ENCODE measurements at regions not wholly inside any gene's neighbourhood (a gene's known extent, or its start where the extent isn't known, plus 50 kb on each side); places are given as distances from the start of the nearest gene placed in this dataset.
"Not testable (repeated sequence)": the region's sequence is repeated elsewhere in the genome, so short reads cannot be mapped to it uniquely, and the experiment has no call there.

DNA sequence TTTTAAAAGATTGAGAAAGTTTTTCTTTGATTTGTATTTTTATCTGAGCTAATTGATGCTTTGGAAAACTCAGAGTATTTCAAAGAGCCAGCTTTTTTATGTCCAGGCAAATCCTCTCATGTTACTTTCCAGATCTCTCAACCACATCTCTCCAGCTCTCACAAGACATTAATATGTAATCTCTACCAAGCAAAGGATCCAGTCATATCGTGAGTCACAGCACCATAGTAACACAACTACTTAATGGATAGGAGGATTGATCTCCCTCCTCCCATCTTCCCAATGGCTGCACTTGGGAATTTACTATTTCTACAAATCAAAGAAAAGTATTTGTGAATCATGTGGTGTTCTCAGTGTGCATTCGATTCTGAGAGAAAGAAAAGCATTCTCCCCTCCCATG is 63.3 kb downstream of the POU4F1 start:
- no peak for DNase-seq

DNA sequence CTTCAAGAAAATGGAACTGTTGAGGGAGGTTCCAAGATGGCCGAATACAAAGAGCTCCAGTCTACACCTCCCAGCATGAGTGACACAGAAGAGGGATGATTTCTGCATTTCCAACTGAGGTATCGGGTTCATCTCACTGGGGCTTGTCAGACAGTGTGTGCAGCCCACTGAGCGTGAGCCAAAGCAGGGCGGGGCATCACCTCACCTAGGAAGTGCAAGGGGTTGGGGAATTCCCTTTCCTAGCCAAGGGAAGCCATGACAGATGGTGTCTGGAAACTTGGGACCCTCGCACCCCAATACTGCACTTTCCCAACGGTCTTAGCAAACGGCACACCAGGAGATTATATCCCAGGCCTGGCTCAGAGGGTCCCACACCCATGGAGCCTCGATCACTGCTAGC is 77.3 kb downstream of the POU4F1 start:
- DNase-seq = not testable (repeated sequence)

DNA sequence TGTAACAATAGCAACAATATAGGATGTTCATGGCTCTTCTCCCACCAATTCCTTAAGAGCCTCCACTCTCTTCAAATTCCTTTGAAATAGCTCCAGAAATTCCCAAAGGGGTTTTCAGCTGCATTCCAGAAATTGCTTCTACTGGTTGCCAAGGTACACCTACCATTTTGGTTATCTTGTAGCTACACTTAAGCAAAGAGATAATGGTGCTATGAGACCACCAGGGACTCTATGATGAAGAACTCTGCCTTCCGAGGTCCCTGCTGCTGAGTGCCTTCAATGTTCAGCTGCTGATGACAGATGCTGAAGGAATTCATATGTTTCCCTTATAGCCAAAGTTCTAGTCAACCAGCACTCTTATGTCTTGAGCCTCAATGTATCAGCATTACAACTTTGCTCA is 78.4 kb downstream of the POU4F1 start:
- no peak for DNase-seq

DNA sequence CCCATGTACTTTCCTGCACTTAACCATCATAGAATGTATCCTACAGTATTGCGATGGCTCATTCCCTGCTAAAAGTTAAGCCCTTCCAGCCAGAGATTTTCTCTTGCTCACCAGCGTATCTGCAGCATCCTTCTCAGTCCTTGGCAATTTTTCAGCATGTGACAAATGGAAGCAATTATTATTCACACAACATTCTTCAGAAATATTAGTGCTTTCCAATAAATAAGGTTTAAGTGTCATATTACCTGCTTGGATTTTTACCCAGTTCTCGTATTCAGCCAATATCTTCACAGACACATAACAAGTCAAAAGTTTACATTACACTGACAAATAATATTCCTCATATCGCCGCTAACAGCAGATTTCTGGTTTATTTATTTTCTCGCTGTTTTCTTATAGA is 82.3 kb downstream of the POU4F1 start:
- no peak for DNase-seq

DNA sequence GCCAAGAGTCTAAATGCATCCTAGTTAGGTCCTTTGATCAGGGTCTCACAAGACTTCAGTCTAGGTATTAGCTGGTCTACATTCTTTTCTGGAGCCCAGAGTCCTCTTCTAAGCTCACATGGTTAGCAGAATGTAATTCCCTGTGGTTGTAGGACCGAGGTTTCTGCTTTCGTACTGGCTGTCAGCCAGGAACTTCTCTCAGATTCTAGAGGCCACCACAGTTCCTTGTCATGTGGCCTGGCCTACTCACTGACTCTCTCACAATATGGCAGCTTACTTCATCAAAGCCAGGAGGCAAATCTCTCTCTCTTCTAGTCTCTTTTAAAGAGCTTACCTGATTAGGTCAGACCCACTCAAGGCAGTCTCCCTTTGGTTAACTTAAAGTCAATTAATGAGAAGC is 82.9 kb downstream of the POU4F1 start:
- DNase-seq = no peak

DNA sequence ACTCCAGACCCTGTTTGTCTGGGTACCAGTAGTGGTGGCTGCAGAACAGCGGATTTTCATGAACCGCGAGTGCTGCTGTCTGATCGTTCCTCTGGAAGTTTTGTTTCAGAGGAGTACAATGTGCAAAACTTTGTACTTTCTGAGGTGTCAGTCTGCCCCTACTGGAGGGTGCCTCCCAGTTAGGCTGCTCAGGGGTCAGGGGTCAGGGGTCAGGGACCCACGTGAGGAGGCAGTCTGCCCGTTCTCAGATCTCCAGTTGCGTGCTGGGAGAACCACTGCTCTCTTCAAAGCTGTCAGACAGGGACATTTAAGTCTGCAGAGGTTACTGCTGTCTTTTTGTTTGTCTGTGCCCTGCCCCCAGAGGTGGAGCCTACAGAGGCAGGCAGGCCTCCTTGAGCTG is 84.9 kb downstream of the POU4F1 start:
- DNase-seq = not testable (repeated sequence)

DNA sequence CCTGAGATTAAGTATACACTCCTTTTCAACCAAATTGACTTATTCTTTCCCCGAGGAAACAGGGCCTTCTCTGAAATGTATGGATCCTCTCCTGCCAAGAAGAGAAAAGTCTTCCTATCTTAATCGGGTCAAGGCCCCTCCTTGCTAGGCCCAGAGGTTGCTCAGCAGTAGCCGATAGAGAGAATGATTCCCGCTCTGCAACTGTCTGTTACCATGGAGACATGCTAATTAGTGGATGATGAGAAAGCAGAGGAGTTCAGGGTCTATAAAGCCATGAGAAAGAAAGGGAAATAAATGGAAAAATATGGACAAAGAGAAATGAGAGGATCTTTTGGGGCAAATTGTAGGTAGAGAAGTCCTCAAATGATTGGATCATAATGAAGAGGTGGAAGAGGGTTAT is 103.5 kb downstream of the POU4F1 start:
- no peak for DNase-seq

DNA sequence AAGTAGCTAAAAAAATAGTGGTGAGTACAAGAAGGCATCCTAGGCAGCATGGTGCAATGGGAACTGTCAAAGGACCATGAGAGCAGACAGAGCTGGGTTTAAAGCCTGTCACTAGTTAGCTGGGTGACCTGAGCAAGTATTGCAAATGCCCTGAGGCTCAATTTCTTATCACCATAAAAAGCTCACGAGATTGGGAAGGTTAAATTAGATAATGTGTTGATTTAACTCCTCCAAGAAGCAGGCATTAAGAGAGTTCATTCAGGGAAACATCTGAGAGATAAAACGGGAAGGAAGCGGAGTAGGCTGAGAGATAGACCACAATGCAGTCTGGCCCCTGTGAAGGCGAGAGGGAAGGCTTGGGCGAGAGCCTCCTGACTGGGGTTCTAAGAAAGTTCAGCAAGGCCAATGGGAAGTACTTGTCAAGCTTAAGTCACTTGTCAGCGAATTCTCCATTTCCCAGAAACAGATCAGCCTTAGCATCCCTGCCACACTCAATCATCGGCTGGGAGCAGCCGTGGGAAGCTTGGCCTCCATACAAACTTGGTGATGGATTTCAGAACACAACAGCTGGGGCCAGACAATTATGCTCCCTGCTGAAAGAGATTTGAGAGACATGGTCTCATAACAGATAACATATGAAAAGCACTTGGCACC is 105.5 kb downstream of the POU4F1 start:
- no peak for DNase-seq

DNA sequence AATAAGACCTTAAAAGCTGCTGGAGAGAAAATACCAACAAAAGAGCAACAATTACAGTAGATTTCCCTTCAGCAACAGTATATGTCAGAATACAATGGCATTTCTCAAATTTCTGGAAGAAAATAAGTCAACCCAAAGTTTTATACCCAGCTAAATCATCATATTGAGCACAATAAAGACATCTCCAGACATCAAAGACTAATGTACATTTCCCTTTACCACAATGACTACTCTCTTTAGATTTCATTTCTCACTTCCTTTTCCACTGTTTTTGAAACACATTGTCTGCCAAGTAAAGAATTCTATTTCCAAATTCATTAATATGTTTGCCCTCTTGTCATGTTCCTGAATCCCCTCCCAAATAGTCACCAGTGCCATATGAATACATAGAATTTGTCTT is 111.4 kb downstream of the POU4F1 start:
- DNase-seq = no peak

DNA sequence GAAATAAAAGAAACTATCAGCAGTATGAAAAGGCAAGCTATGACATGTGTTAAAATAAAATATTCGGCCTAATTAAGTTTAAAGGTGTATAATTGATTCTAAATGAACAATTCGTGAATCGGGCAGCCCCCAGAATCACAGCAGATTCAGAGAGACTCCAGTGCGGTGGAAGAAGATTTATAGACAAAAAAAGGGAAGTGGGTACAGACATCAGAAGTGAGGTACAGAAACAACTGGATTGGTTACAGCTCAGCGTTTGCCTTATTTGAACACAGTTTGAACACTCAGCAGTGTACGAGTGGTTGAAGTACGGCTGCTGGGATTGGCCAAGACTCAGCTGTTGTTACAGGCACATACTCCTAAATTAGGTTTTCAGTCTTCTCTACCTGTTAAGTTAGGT is 113.1 kb downstream of the POU4F1 start:
- not testable (repeated sequence) for DNase-seq

DNA sequence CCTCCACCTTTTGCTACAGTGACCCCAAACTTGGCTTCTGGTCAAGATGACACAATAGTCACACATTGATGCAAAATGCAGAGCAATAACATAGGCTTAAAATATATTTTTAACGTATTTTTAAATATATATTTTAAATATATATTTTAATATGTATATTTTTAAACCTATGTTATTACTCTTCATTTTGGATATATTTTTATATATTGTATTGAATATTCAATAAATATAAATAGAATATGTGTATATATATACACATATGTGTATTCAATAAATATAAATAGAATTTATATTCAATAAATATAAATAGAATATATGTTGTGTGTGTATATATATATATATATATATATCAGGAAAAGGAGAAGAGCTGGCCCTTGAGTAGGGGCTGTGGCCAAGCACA is 115.6 kb downstream of the POU4F1 start:
- no peak for DNase-seq

DNA sequence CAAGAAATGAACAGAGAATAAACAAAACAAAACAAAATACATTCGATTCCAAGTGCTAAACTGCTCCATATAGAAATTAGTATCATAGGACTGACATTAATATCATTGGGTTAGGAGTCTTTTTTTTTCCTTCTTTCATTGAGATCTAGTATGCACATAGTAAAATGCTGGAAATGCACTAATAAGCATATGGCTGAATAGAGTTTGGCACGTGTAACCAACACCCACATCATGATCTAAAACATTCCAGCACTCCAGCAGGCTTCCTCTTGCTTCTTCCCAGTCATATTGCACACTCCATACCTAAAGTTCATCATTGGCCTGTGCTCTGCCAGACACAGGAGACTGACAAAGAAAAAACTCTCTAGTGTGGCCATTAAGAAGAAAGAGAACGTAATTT is 117.5 kb downstream of the POU4F1 start:
- DNase-seq = no peak

DNA sequence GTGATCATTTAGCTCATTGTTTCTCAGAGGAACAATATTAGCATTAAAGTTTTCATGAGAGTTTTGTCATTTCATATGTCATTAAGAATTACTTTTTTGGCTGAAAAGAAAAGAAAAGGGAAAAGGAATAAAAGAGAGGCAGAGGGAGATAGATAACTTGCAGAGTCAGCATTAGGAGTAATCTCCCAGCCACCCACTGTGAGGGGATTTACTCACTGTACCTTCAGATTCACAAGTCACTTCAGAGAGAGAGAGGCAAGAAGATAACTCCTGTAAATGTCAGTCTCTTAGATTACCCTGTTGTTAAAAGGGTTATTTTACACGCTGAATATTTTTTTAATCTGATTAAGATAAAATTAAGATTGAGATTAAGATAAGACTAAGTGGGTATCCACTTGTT is 125.2 kb downstream of the POU4F1 start:
- DNase-seq = no peak

DNA sequence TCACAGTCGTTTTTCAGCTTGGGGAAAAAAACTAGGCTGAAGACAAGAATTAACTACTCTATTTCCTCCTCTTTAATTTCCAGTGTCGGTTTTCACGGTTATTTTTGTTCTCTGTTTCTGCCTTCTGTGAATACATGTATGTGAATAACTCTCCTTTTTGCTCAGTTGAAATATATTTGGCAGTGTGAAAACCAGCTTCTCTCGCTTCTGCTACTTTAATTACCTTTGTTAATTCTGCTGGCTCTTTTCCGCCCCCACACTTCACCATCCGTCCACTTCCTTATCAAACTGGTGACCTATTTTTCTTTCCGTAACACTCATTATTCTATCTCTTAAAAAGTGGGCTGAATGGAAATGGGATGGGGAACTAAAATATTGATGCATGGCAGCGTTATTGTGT is 126.4 kb downstream of the POU4F1 start:
- DNase-seq = no peak

DNA sequence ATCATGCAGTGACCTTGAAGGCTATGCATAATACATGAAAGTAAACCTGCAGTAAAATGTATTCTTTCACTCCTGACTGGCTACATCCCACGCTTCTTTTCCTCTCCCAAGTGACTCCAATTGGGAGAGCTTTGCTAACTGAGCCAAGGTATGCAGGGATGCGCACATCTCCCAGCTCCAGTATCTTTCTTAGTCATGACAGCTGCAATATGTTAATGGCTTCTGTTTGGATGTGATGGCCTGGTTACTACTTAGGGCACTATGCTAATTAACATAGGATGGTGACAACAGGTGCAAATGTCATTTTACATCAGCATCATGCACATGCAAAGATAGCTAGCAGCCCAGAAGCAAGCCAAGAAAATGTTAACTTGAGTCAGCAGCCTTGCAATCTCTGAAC is 134.7 kb downstream of the POU4F1 start:
- DNase-seq = no peak

DNA sequence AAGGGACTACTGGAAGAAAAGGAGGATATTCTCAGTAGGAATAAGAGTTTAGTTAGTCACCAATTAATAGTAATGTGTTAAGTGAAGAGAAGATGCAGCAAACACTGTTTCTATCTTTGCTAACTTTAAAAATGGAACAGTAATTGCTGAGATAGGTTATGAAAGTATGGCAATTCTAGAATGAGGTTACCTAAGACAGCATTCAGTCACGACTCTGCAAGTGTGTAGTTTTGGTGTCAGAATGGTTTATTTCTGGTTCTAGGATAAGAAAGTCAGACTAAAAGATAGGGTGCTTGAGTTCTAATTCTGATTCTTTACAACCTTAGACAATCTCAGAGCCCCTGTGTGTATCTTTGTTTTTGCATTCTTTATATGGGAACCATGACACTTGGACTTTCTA is 138.1 kb downstream of the POU4F1 start:
- DNase-seq = no peak

DNA sequence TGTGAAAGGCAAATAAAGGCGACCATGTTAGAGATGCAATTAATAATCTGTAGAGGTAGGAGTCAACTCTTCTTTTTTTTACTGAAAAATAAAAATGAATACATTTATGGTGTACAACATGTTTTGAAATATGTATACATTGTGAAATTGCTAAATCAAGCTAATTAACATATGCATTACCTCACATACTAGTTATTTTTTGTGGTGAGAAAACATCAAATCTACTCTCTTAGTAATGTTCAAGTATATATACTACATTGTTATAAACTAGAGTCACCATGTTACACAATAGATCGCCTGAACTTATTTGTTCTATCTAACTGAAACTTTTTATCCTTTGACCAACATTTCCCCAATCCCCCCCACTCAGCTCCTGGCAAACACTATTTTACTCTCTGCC is 143.2 kb downstream of the POU4F1 start:
- DNase-seq = no peak

DNA sequence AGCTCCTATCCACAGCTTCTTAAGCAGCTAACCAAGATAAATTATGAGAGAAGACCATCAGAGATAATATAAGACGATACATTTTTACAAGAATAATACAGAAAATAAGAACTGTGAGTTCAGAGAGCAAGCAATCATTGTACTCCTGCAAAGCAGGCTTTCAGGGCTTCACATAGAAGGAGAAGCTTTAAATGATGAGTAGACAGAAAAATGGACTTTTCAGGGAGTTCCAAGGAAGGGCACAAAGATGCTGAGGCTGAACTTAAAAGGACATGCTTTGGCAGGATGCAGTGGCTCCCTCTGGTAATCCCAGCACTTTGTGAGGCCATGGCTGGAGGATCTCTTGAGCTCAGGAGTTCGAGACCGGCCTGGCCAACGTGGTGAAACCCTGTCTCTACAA is 159.5 kb downstream of the POU4F1 start:
- DNase-seq = no peak

DNA sequence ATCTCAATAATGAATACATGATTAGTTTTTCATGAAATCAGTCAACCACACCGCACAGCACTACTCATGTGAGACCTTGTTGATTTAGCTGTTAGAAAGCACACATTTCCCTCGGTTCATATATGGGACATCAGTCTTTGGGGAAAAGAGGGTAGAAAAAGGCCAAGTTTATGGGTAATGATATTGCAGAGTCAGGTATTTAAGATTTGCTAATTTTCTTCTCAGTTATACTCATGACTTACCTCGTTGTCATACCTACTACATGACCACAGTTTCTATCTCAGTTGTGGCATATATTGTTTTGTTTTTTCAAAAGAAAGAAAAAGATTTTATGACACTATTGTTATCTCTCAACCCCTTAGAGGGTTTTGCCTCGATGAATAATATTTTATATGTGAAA is 165.6 kb downstream of the POU4F1 start:
- no peak for DNase-seq

DNA sequence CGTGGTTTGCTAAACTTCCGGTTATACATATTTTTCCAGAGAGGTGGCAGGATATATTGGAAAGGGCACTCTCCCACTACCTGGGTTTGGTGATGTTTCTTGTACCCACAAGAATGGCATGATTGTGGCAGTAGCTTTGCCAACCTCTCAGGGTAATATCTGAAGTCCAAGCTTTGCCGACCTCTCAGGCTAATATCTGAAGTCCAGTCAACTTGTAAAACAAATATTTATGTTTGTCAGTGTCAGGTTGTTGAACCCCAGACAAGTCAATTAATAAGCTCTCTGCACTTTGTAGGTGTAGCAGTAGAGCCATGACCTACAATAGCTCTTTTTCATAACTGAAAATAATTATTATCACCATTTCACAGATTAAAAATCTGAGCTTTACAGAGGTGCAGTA is 167.0 kb downstream of the POU4F1 start:
- no peak for DNase-seq

DNA sequence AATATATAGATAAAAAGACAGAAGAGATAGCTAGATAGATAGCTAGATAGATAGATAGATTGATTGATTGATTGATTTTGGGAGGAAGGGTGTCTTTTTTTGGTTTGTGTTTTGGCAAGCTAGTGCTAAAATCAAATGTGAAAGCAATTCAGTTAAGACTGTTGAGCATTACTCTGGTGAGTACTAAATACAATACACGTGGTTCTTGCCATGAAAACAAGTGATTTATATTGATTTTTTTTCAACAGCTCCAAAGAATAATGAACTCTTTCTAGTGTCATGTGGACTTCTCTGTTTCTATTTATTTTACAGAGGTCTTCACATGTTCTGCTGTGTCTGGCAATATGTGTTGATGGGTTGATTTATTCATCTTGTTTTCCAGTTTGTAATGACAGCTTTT is 172.0 kb downstream of the POU4F1 start:
- DNase-seq = no peak

DNA sequence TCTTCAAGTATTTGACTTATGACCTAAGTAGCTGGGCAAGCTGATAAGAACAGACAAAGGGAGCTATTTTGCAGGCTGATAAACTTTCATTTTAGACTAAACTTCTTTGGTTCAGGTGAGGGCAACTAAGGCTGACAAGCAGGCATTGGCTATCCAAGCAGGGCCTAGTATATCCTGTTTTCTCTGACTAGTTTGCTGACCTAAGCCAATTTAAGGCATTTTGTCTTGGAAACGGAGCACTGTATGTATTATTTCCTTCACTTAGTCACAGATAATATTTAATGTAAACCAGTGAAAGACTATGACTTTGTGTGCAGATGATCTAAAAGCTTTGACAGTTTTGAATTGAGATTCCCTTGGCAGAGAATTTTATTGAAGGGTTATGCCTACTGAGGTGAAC is 172.5 kb downstream of the POU4F1 start:
- no peak for DNase-seq

DNA sequence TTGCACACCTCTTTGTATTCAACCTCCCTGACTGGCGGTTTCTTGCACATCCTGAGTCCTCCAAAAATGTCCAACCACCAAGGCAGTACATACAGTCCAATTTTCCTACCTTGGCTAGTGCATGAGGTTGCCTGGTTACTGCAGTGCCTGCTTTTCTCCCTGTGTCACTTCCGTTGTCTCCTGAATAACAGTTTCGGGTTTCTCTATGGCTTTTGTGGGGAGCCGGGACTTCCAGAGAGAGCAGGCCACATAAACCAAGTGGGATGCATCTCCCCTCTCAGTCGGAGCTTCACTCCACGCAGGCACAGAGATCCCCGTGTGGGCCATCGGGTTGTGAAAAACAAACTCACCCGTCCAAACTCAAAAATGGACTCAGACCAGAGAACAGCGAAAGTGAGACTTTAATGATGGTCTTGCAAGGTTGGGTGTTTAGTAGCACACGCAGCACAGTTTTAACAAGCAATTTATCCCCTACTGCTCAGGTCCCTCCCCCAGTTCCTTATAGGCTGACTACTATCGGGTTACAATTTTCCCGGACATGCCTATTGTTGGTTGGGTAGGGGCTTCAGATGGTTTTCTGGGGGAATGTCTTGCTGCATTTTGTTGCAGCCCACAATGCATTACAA is 173.1 kb downstream of the POU4F1 start:
- DNase-seq = no peak

DNA sequence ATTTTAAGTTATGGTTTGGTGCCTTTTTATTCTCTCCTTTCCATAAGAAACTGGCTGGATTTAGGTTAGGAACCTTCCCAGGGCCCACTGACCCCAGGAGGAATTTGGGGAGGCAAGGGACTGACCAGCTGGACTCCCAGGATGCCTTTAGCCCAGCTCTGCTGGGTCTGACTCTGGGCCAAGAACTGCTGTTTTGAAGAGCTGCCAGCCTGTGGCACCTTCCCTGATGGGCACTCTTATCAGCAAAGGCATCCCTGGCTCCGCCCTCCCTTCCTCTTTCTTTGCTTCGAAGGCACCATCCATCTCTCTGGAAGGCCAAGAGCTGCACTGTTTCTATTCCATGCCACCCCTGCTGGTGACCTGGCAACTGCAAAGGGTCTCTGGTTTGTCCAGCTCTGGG is 174.7 kb downstream of the POU4F1 start:
- DNase-seq = no peak

DNA sequence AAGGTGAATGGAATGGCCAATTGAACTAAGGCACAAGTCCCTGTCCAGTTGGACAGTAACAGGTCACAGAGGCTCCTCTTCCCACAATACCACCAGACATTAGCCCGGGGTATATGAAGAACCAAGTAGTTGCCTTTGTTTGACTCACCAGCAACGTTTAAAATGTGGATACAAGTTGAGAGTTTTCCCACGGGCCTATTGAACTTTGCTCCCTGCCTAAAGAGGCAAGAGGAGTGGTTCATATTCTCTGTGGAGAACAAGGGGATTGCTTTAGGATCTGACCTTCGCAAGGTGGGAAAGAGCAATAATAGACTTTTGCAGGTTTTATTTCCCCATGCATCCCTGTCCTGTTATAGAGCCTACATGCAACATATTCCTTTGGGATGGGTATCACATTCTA is 177.2 kb downstream of the POU4F1 start:
- no peak for DNase-seq

Data from stimulated activated CD4-positive, alpha-beta T cell treated with anti-CD3 and anti-CD28 coated beads, Interleukin-2, amount 100 ng/mL, for 24 hours (primary cell).